Gastrocnemius medialis (tissue), 4 donors: ENCODE measurements at regions not wholly inside any gene's neighbourhood (a gene's known extent, or its start where the extent isn't known, plus 50 kb on each side); places are given as distances from the start of the nearest gene placed in this dataset.

Source experiments
- ATAC-seq, 2 donors: fragments of 150-250 bp; one replicate each; pipeline ENCODE4 v1.9.1; 2016
- DNase-seq, 2 donors: peaks; one replicate each; pipeline ENCODE4 v3.0.0-alpha.2; 2019
- H3K27ac ChIP-seq, 4 donors: fragments of 200-600 bp; sonication (generic); 1 replicate in 1 of 4; 2 replicates in 3 of 4; pipeline ENCODE4 v1.5.1; 2016 to 2018; ENCODE audit warnings: mild to moderate bottlenecking in 2 of 4, moderate library complexity in 1 of 4
- H3K27me3 ChIP-seq, 3 donors: fragments of 200-600 bp; sonication (generic) in 2 of 3; 1 replicate in 1 of 3; 2 replicates in 2 of 3; pipeline versions ENCODE4 v1.5.1 to v1.6.0; 2016 to 2019; ENCODE audit warnings: mild to moderate bottlenecking in 1 of 3, moderate library complexity in 1 of 3
- H3K36me3 ChIP-seq, 2 donors: fragments of 200-600 bp; sonication (generic) in 1 of 2; one replicate each; pipeline ENCODE4 v1.5.1; 2017 to 2018
- H3K4me1 ChIP-seq, 2 donors: fragments of 200-600 bp; sonication (generic) in 1 of 2; one replicate each; pipeline ENCODE4 v1.5.1; 2016 to 2017; ENCODE audit warnings: mild to moderate bottlenecking in 2 of 2
- H3K4me3 ChIP-seq, 4 donors: fragments of 200-600 bp; sonication (generic) in 3 of 4; 1 replicate in 1 of 4; 2 replicates in 3 of 4; pipeline ENCODE4 v1.5.1; 2016 to 2019; ENCODE audit warnings: mild to moderate bottlenecking in 2 of 4
- H3K9me3 ChIP-seq, 3 donors: fragments of 200-600 bp; sonication (generic) in 2 of 3; 1 replicate in 1 of 3; 2 replicates in 2 of 3; pipeline ENCODE4 v1.5.1; 2016 to 2019
- CTCF ChIP-seq, 5 experiments: fragments of 450-650 bp in 3 of 5; fragments of 200-600 bp in 2 of 5; sonication (generic) in 2 of 5; IDR thresholded peaks in 4 of 5; conservative IDR thresholded peaks in 1 of 5; 1 replicate in 4 of 5; 2 replicates in 1 of 5; pipeline ENCODE4 v1.5.1; 2016 to 2019; ENCODE audit warnings: antibody characterized with exemption in 5 of 5, mild to moderate bottlenecking in 3 of 5, moderate library complexity in 3 of 5
- POLR2A ChIP-seq, 2 donors: fragments of 450-650 bp; IDR thresholded peaks; one replicate each; pipeline ENCODE4 v1.6.1; 2017; ENCODE audit warnings: antibody characterized with exemption in 2 of 2, mild to moderate bottlenecking in 2 of 2, moderate library complexity in 2 of 2
- in situ Hi-C, 4 donors: fragments of 200-750 bp; cut with MboI; loops; one replicate each; pipeline versions ENCODE4 v1.15.0 to v1.8.0; 2017; ENCODE audit warnings: low sequenced_read_pairs in 4 of 4
- intact Hi-C: fragments of 100-400 bp; cut with DNase I; formaldehyde crosslinking; loops from one replicate; pipeline ENCODE4 v1.15.1; 2023; ENCODE audit warnings: low total_unique reads

DNA sequence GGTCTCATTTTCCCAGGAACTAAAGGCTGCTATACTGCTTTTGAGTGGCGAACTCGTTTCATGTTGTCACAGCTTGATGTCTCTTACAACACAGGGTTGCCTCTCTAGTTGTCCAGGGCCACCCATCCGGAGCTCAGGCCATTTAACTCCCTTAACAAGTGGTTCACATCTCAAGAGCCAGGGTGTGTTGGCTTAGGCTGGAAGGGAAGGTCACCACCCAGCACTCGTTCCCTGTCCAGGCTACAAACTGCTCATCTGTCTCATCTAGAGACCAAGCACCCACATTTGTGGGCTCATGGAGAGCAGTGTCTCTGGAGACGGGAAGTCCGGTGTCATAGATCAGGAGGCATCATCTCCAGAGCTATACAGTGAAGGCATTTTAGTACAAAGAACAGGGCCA lies 106.8 kb upstream of the EXOC2 start:
- Histone ChIP-seq H3K4me3 (no peak overlapping the region), H3K27ac (no peak overlapping the region), H3K36me3 (no peaks in the 10 kb centered on the region), H3K27me3 (peaks cover 4 to 16% (median 12%) of the 10 kb centered on the region in 3 donors), H3K9me3 (no peaks in the 10 kb centered on the region), H3K4me1 (no peaks in the 10 kb centered on the region)
- TF ChIP-seq CTCF (IDR thresholded peaks at IDR 0.05 in 4 of 5, conservative IDR thresholded peaks at IDR 0.05 in 1 of 5) (no peak), POLR2A (IDR thresholded peaks at IDR 0.05) (no peak)
- DNase-seq (no peak), ATAC-seq (no peak)
- in situ Hi-C loops (loop anchor here (10.0 to 25.0 kb wide), 3 partner anchors 575 to 588 kb away; partner anchors contain the start of gene FOXF2 (in 3 of the 4)), intact Hi-C loops (loop anchor here (5.0 kb wide), 1 partner anchor 598 kb away; no protein-coding TSS in a partner anchor)

DNA sequence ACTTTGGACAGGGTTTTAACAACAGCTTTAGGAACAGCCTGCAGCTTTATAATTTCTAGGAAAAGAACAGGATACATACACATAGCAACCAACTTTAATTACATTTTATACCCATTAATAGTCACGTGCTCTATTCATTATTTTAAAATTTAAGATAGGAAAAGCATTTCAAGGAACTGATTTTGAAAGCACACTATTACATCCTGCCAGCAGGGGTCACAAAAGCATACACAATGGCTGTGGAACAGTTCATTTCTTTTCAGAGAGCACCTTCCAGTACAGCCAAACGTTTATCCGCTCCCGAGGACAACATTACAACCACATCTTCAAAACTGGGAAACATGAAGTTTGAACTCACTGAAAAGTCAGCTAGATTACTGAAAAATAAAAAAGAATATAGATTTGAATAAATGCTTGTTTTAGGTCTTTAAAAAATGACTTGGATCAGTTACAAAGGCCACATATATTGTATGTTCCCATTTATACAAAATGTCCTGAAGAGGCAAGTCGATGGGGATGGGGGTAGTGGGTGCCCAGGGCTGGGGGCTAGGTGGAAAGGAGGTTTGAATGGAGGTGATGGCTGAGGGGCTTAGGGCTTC lies 104.6 kb upstream of the EXOC2 start:
- in situ Hi-C loops (loop anchor here (10.0 to 25.0 kb wide), 3 partner anchors 577 to 590 kb away; partner anchors contain the start of gene FOXF2 (in 3 of the 4)), intact Hi-C loops (loop anchor here (1.0 to 5.0 kb wide), 2 partner anchors 584 to 600 kb away; no protein-coding TSS in a partner anchor)
- ATAC-seq (peak in 1 of 2 donors; percentile 47), DNase-seq (no peak)
- no peaks in the 10 kb centered on the region for H3K36me3 ChIP-seq
- TF ChIP-seq POLR2A (IDR thresholded peaks at IDR 0.05) (no peak), CTCF (IDR thresholded peaks at IDR 0.05 in 4 of 5, conservative IDR thresholded peaks at IDR 0.05 in 1 of 5) (peak; percentile 50 to 74 (median 66))
- H3K9me3 ChIP-seq, result no peaks in the 10 kb centered on the region
- no peaks in the 10 kb centered on the region for H3K4me1 ChIP-seq
- no peak overlapping the region for H3K4me3 ChIP-seq
- H3K27me3 ChIP-seq, result peaks cover 4 to 29% (median 18%) of the 10 kb centered on the region in 3 donors
- H3K27ac ChIP-seq, result no peak overlapping the region

GRCh38 chr6:795046-795685 lies 102.2 kb upstream of the EXOC2 start:
- no peaks in the 10 kb centered on the region for H3K36me3 ChIP-seq
- DNase-seq (no peak), ATAC-seq (no peak)
- H3K27me3 ChIP-seq, result peaks cover 4 to 39% (median 27%) of the 10 kb centered on the region in 3 donors
- intact Hi-C loops (loop anchor here (5.0 kb wide), 1 partner anchor 602 kb away; no protein-coding TSS in a partner anchor), in situ Hi-C loops (loop anchor here (10.0 to 25.0 kb wide), 3 partner anchors 580 to 592 kb away; partner anchors contain the start of gene FOXF2 (in 3 of the 4))
- no peak for TF ChIP-seq CTCF (IDR thresholded peaks at IDR 0.05 in 4 of 5, conservative IDR thresholded peaks at IDR 0.05 in 1 of 5)
- no peak for TF ChIP-seq POLR2A (IDR thresholded peaks at IDR 0.05)
- H3K4me1 ChIP-seq, result no peaks in the 10 kb centered on the region
- H3K9me3 ChIP-seq, result no peaks in the 10 kb centered on the region
- no peak overlapping the region for H3K27ac ChIP-seq
- no peak overlapping the region for H3K4me3 ChIP-seq

DNA sequence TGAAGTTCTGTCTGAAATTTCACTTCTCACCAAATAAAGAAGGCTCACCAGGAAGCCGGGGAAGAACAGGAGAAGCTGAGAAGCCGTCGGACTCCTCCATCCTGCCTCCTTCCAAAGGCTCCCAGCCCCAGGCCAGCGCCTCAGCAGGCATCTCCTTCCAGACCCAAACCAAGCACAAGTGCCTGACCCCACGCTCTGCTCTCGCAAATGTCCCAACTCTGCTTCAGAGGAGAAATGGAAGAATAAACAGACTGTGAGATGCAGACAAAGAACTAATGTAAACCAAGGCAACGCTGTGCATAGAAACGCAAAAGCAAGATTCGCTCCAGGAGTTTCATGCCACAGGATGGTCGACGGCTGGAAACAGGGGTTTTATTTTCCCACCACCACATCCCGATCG lies 100.3 kb upstream of the EXOC2 start:
- Histone ChIP-seq H3K27me3 (peaks cover 4 to 39% (median 27%) of the 10 kb centered on the region in 3 donors), H3K4me1 (no peaks in the 10 kb centered on the region), H3K36me3 (no peaks in the 10 kb centered on the region), H3K9me3 (no peaks in the 10 kb centered on the region), H3K4me3 (no peak overlapping the region), H3K27ac (no peak overlapping the region)
- no peak for ATAC-seq
- in situ Hi-C loops (loop anchor here (10.0 to 25.0 kb wide), 3 partner anchors 582 to 594 kb away; partner anchors contain the start of gene FOXF2 (in 3 of the 4)), intact Hi-C loops (no loop called here)
- TF ChIP-seq POLR2A (IDR thresholded peaks at IDR 0.05), result no peak
- no peak for TF ChIP-seq CTCF (IDR thresholded peaks at IDR 0.05 in 4 of 5, conservative IDR thresholded peaks at IDR 0.05 in 1 of 5)
- DNase-seq, result no peak
